HUES48 (cell line): ENCODE measurements at regions not wholly inside any gene's neighbourhood (a gene's known extent, or its start where the extent isn't known, plus 50 kb on each side); places are given as distances from the start of the nearest gene placed in this dataset.
"Not testable (repeated sequence)": the region's sequence is repeated elsewhere in the genome, so short reads cannot be mapped to it uniquely, and the experiment has no call there.

Source experiments
- H3K27ac ChIP-seq: one replicate; pipeline ENCODE4 v1.7.0; 2013; ENCODE audit warnings: low read depth, low read length, inconsistent platforms
- H3K27me3 ChIP-seq: 2 replicates; pipeline ENCODE4 v1.6.1; 2013; ENCODE audit warnings: mild to moderate bottlenecking, low read length; ENCODE audit not compliant: control insufficient read depth, insufficient read depth
- H3K36me3 ChIP-seq: 2 replicates; pipeline ENCODE4 v1.6.1; 2013; ENCODE audit warnings: low read length; ENCODE audit not compliant: control insufficient read depth, insufficient read depth
- H3K4me1 ChIP-seq: 2 replicates; pipeline ENCODE4 v1.6.1; 2013; ENCODE audit warnings: mild to moderate bottlenecking, low read length; ENCODE audit not compliant: control insufficient read depth, insufficient read depth
- H3K4me3 ChIP-seq: 2 replicates; pipeline ENCODE4 v1.5.1; 2013; ENCODE audit warnings: mild to moderate bottlenecking, low read depth, low read length
- H3K9ac ChIP-seq: 2 replicates; pipeline ENCODE4 v1.6.1; 2013; ENCODE audit warnings: mild to moderate bottlenecking, low read depth, low read length, moderate library complexity
- H3K9me3 ChIP-seq: 2 replicates; pipeline ENCODE4 v1.6.1; 2013; ENCODE audit warnings: low read length; ENCODE audit not compliant: control insufficient read depth, insufficient read depth

- Histone ChIP-seq H3K27me3 (no peaks in the 10 kb centered on the region), H3K4me1 (0 out of 2 replicates have a peak, but pooled peaks cover 3% of the 10 kb centered on the region), H3K36me3 (no peaks in the 10 kb centered on the region), H3K9me3 (no peaks in the 10 kb centered on the region), H3K27ac (no peak overlapping the region), H3K9ac (no peak overlapping the region), H3K4me3 (no peak overlapping the region)
These were observed 358.6 kb upstream of the ARHGEF26 start for GRCh38 chr3:153762411-153763235.

- H3K9me3 ChIP-seq: no peaks in the 10 kb centered on the region
- H3K27ac ChIP-seq: no peak overlapping the region
- no peaks in the 10 kb centered on the region for H3K36me3 ChIP-seq
- no peak overlapping the region for H3K4me3 ChIP-seq
- H3K4me1 ChIP-seq: no peaks in the 10 kb centered on the region
- H3K27me3 ChIP-seq: no peaks in the 10 kb centered on the region
- no peak overlapping the region for H3K9ac ChIP-seq
These were observed 353.3 kb upstream of the ARHGEF26 start for GRCh38 chr3:153767601-153768560.

GRCh38 chr3:153768561-153769469 lies 352.4 kb upstream of the ARHGEF26 start:
- Histone ChIP-seq H3K36me3 (no peaks in the 10 kb centered on the region), H3K27ac (no peak overlapping the region), H3K27me3 (no peaks in the 10 kb centered on the region), H3K9me3 (no peaks in the 10 kb centered on the region), H3K4me3 (no peak overlapping the region), H3K4me1 (no peaks in the 10 kb centered on the region), H3K9ac (no peak overlapping the region)

GRCh38 chr3:153783106-153783505 lies 338.1 kb upstream of the ARHGEF26 start:
- H3K9ac ChIP-seq: no peak overlapping the region
- no peaks in the 10 kb centered on the region for H3K36me3 ChIP-seq
- no peak overlapping the region for H3K4me3 ChIP-seq
- H3K4me1 ChIP-seq: peaks cover 17% of the 10 kb centered on the region
- no peak overlapping the region for H3K27ac ChIP-seq
- H3K27me3 ChIP-seq: no peaks in the 10 kb centered on the region
- H3K9me3 ChIP-seq: no peaks in the 10 kb centered on the region

GRCh38 chr3:153783741-153784480 lies 337.3 kb upstream of the ARHGEF26 start:
- Histone ChIP-seq H3K9ac (no peak overlapping the region), H3K4me3 (no peak overlapping the region), H3K36me3 (no peaks in the 10 kb centered on the region), H3K27ac (no peak overlapping the region), H3K4me1 (peaks cover 17% of the 10 kb centered on the region), H3K9me3 (no peaks in the 10 kb centered on the region), H3K27me3 (no peaks in the 10 kb centered on the region)

- Histone ChIP-seq H3K9me3 (no peaks in the 10 kb centered on the region), H3K4me1 (peaks cover 17% of the 10 kb centered on the region), H3K27me3 (no peaks in the 10 kb centered on the region), H3K36me3 (no peaks in the 10 kb centered on the region), H3K27ac (no peak overlapping the region), H3K4me3 (no peak overlapping the region), H3K9ac (no peak overlapping the region)
These were observed 335.3 kb upstream of the ARHGEF26 start for GRCh38 chr3:153785901-153786300.

- Histone ChIP-seq H3K36me3 (no peaks in the 10 kb centered on the region), H3K27me3 (no peaks in the 10 kb centered on the region), H3K27ac (no peak overlapping the region), H3K4me3 (no peak overlapping the region), H3K4me1 (no peaks in the 10 kb centered on the region), H3K9me3 (no peaks in the 10 kb centered on the region), H3K9ac (no peak overlapping the region)
These were observed 331.8 kb upstream of the ARHGEF26 start for GRCh38 chr3:153789380-153789779.

- H3K9ac ChIP-seq: not testable (repeated sequence)
These were observed 324.1 kb upstream of the ARHGEF26 start for GRCh38 chr3:153797056-153797455.

GRCh38 chr3:153809097-153809496 lies 312.1 kb upstream of the ARHGEF26 start:
- no peaks in the 10 kb centered on the region for H3K9me3 ChIP-seq
- no peaks in the 10 kb centered on the region for H3K4me1 ChIP-seq
- H3K27me3 ChIP-seq: no peaks in the 10 kb centered on the region
- no peaks in the 10 kb centered on the region for H3K36me3 ChIP-seq
- no peak overlapping the region for H3K4me3 ChIP-seq
- no peak overlapping the region for H3K9ac ChIP-seq
- H3K27ac ChIP-seq: no peak overlapping the region

More at GRCh38 chr3:153797056-153797455, 324.1 kb upstream of the ARHGEF26 start:
- not testable (repeated sequence) for H3K4me1 ChIP-seq, H3K36me3 ChIP-seq, H3K27me3 ChIP-seq, H3K4me3 ChIP-seq, H3K27ac ChIP-seq
- H3K9me3 ChIP-seq: peaks cover 11% of the 10 kb centered on the region

- H3K36me3 ChIP-seq: no peaks in the 10 kb centered on the region
- H3K27ac ChIP-seq: no peak overlapping the region
- H3K9me3 ChIP-seq: no peaks in the 10 kb centered on the region
- H3K27me3 ChIP-seq: no peaks in the 10 kb centered on the region
- H3K9ac ChIP-seq: no peak overlapping the region
- no peaks in the 10 kb centered on the region for H3K4me1 ChIP-seq
- H3K4me3 ChIP-seq: no peak overlapping the region
These were observed 302.9 kb upstream of the ARHGEF26 start for GRCh38 chr3:153818338-153818737.
